Fibroblast of skin of right quadriceps (primary cell): ENCODE measurements at regions not wholly inside any gene's neighbourhood (a gene's known extent, or its start where the extent isn't known, plus 50 kb on each side); places are given as distances from the start of the nearest gene placed in this dataset.
"Not testable (repeated sequence)": the region's sequence is repeated elsewhere in the genome, so short reads cannot be mapped to it uniquely, and the experiment has no call there.

Experiments
- DNase-seq: peaks from one replicate; pipeline ENCODE4 v3.0.0-alpha.2; 2013

- no peak for DNase-seq
Measured at GRCh38 chr4:124873361-124874171, 161.0 kb upstream of the ANKRD50 start.

GRCh38 chr4:124872659-124873058 is 160.1 kb upstream of the ANKRD50 start:
- no peak for DNase-seq

DNA sequence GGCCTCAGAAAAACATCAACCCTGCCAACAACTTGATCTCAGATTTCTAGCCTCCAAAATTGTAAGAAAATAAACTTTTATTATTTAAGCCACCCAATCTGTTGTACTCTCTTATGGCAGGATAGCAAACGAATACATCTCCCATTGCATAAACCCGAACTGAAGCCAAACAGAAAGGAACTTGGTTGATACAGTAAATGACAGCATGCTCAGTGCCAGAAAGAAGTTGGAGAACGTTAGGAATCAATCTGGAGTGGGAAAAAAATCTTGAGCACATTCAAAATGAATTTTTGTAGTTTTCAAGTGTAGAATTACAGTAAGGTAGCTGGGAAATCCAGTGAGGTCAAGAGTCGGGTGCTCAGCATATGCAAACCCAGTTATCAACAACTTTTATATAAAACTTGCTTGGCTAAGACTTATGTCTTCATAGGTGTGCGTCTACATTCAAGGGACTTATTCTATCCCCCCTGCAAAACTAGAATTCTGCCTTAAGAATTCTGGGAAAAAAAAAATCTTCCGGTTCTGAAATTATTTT is 157.5 kb upstream of the ANKRD50 start:
- no peak for DNase-seq

GRCh38 chr4:124868495-124868894 is 156.0 kb upstream of the ANKRD50 start:
- DNase-seq = no peak

GRCh38 chr4:124867536-124867935 is 155.0 kb upstream of the ANKRD50 start:
- DNase-seq = no peak

DNA sequence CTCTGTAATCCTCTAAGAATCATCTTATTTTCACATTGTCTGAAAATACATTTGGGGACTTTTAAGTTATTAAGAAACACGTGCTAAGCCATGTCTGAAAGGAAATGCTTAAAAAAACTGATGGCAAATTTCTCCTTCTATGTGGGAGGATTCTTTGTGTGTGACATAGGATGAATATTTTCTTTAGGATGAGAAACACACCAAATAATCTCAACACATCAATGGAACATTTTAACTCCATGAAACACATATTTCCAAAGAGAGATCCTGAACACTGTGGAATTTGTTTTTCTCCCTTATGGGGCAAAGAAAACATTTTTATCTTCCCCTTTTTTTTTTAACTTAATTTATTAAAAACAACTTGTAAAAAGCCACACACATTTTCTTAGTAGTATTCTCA is 153.8 kb upstream of the ANKRD50 start:
- DNase-seq = no peak

- no peak for DNase-seq
Measured at GRCh38 chr4:124863040-124863545, 150.6 kb upstream of the ANKRD50 start.

GRCh38 chr4:124862261-124862660 is 149.7 kb upstream of the ANKRD50 start:
- peak; percentile 26 for DNase-seq

DNA sequence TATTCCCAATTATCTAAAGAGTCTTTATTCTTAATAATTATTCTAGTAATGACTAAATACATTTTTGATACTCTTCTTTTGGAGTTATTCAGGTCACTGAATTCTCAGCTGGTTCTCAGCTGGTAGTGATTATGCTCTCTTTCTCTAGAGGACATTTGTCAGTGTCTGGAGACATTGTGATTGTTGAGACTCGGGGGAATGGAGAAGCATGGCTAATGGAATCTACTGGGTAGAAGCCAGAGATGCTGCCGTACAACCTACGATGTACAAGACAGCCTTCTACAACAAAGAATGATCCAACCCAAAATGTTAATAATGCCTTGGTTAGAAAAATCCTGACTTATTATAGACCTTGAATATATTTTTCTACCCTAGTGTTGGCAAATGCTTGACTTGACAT is 149.2 kb upstream of the ANKRD50 start:
- DNase-seq = peak; percentile 6

- peak; percentile 37 for DNase-seq
Measured at GRCh38 chr4:124854968-124855367, 142.4 kb upstream of the ANKRD50 start.

DNA sequence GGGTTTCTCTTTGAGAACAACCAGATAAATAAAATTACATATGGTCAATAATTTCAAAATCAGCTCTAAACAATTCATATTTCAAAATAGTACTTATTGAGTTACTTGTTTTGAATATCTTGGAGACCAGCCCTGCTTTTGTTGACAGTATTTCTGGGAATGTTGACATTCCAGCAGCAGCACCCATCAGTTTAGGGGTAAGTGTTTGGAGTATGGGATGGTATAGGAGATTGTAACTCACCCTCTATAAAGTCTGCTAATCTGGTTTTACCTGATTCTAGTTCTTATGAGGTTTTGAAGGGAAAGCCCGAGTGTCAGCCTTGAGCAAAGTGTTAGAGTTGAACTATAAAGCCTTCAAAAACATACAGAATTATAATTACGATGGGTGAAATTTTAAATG is 139.2 kb upstream of the ANKRD50 start:
- no peak for DNase-seq

DNA sequence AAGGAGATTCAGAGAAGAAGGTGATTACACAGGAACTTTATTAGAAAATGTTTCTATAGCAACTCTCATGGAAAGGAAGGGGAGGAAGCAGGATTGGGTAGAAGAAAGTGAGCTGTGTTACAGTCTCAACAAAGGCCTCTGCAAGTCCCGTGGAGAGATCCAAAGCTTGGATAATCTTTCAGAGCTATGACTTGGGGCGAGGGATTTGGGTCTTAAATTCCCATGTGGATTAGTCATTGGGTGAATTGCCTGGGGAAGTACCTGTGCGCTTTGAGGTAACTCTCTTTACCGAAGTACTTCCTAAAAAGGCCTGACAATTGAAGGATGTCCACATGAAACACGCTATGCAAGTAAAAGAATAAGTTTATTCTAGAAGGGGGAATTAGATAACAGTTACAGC is 133.8 kb upstream of the ANKRD50 start:
- DNase-seq = no peak

- no peak for DNase-seq
Measured at GRCh38 chr4:124839786-124840390, 127.4 kb upstream of the ANKRD50 start.

GRCh38 chr4:124833831-124834505 is 121.4 kb upstream of the ANKRD50 start:
- DNase-seq = no peak

GRCh38 chr4:124828382-124828781 is 115.8 kb upstream of the ANKRD50 start:
- DNase-seq = no peak

GRCh38 chr4:124817531-124817930 is 105.0 kb upstream of the ANKRD50 start:
- no peak for DNase-seq

- DNase-seq = not testable (repeated sequence)
Measured at GRCh38 chr4:124812203-124812602, 99.7 kb upstream of the ANKRD50 start.

- DNase-seq = no peak
Measured at GRCh38 chr4:124810827-124811226, 98.3 kb upstream of the ANKRD50 start.

DNA sequence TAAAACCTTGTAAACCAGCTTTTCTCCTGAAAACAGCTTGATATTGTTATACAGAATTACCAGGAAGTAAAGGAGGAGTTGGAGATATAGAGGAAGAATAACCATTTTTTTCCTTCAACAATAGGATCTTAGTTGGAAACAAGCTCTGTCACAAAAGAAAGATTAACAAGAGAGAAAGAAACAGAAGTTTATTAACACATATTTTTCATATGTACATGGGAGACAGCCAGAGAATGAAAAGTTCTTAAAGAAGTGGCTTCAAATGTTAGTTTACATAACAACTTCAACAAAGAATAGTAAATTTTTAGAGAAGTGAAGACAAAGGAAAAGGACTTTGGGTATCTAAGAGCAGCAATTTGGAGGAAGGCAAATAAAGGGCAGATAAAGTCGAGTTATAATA is 94.9 kb upstream of the ANKRD50 start:
- no peak for DNase-seq

GRCh38 chr4:124806403-124806802 is 93.9 kb upstream of the ANKRD50 start:
- peak; percentile 50 for DNase-seq

- DNase-seq = no peak
Measured at GRCh38 chr4:124804584-124804983, 92.1 kb upstream of the ANKRD50 start.

GRCh38 chr4:124804041-124804440 is 91.5 kb upstream of the ANKRD50 start:
- no peak for DNase-seq

GRCh38 chr4:124803641-124804040 is 91.1 kb upstream of the ANKRD50 start:
- peak; percentile 11 for DNase-seq

GRCh38 chr4:124803026-124803425 is 90.5 kb upstream of the ANKRD50 start:
- DNase-seq = no peak
